ENCODE measurements at regions not wholly inside any gene's neighbourhood (a gene's known extent, or its start where the extent isn't known, plus 50 kb on each side); places are given as distances from the start of the nearest gene placed in this dataset.

DNA sequence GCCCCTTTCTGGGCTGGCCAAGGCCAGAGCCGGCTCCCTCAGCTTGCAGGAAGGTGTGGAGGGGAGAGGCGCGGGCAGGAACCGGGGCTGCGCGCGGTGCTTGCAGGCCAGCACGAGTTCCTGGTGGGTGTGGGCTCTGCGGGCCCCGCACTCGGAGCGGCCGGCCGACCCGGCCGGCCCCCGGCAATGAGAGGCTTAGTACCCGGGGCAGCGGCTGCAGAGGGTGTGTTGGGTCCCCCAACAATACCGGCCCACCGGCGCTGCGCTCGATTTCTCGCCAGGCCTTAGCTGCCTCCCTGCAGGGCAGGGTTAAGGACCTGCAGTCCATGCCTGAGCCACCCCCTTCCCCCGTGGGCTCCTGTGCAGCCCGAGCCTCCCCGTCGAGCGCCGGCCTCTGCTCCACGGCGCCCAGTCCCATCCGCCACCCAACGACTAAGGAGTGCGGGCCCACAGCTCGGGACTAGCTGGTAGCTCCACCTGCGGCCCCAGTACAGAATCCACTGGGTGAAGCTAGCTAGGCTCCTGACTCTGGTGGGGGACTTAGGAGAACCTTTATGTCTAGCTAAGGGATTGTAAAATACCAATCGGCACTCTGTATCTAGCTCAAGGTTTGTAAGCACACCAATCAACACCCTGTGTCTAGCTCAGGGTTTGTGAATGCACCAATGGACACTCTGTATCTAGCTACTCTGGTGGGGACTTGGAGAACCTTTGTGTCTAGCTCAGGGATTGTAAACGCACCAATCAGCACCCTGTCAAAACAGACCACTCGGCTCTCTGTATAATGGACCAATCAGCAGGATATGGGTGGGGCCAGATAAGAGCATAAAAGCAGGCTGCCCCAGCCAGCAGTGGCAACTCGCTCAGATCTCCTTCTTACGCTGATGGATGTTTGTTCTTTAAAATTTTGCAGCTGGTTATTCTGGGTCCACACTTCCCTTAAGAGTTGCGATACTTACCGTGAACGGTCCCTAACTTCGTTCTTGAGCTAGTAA lies 167.4 kb upstream of the RREB1 start:
- TF ChIP-seq POLR2A (conservative IDR thresholded peaks at IDR 0.05) (no peak), ZNF232 (CRISPR knock-in tag; IDR thresholded peaks at IDR 0.05) (no peak), MEF2A (IDR thresholded peaks at IDR 0.05; ENCODE audit: control insufficient read depth, low read depth, low read length) (no peak)

All from K562 (cell line).